ENCODE measurements at regions not wholly inside any gene's neighbourhood (a gene's known extent, or its start where the extent isn't known, plus 50 kb on each side); places are given as distances from the start of the nearest gene placed in this dataset.
A peak's percentile ranks its signal among the peaks of the same experiment; 100 is the strongest.

DNA sequence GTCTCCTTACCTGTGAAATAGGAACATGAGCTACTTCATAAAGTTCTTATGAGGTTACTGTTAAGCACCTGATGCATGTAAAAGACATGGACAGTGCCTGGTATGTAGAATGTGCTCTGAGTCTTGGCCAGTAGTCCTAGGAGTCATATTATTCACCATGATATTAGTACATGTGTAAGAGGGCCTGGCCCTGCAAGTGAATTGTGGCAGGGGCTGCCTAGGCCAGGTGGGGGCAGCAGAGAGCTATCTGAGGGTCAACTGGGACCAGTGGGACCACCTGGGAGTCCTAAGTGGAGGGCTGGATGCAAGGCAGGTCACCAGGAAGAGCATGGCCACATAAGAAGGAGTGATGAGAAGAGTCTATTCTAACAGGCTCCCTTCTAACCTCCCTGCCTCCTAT is 529.5 kb downstream of the SOX6 start:
- Histone ChIP-seq H3K27me3 (no peaks in the 10 kb centered on the region), H3K4me3 (no peak overlapping the region), H3K9me3 (replicated peaks in 1 of 3) (no peaks in the 10 kb centered on the region), H3K36me3 (replicated peaks in 1 of 2) (no peaks in the 10 kb centered on the region), H3K27ac (no peak overlapping the region), H3K4me1 (replicated peaks in 1 of 2) (peaks cover 0 to 9% of the 10 kb centered on the region in 2 donors)
- TF ChIP-seq POLR2A (IDR thresholded peaks at IDR 0.05): no peak
- TF ChIP-seq, protein P1, sequence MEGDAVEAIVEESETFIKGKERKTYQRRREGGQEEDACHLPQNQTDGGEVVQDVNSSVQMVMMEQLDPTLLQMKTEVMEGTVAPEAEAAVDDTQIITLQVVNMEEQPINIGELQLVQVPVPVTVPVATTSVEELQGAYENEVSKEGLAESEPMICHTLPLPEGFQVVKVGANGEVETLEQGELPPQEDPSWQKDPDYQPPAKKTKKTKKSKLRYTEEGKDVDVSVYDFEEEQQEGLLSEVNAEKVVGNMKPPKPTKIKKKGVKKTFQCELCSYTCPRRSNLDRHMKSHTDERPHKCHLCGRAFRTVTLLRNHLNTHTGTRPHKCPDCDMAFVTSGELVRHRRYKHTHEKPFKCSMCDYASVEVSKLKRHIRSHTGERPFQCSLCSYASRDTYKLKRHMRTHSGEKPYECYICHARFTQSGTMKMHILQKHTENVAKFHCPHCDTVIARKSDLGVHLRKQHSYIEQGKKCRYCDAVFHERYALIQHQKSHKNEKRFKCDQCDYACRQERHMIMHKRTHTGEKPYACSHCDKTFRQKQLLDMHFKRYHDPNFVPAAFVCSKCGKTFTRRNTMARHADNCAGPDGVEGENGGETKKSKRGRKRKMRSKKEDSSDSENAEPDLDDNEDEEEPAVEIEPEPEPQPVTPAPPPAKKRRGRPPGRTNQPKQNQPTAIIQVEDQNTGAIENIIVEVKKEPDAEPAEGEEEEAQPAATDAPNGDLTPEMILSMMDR (IDR thresholded peaks at IDR 0.05): peak; percentile 7 to 43 (median 36)
- DNase-seq: peak in 5 of 7 donors; percentile 25 to 59 (median 34)
- intact Hi-C loops (cut with DNase I): no loop called here

DNA sequence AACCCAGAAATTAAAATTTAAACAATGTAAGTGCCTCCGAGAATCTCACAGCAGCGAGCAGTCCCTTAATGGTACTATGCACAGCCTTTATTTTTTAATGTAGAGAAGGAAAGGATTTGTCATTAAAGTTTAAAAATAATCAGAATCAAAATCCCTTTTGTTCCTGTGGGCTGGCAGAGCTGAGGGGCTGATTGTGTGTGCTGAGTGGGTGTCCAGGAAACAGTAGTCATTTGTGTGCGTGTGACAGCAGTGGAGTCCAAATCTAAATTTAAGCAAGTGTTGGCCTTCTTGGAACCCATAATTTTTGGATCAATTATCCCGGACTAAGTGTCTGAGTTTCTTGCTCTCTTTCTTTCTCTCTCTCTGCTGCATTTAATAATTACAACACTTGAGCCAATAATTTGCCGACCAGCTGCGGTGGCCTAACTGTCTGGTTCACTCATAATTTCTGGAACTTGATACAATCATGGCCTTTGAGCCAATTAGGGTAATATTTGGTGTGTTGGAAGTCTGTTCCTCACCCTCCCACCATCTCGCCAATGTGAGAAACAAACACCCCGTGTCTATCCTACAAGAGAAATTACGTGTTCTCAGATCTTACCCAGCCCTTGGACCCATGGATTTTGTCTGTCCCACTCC is 528.0 kb downstream of the SOX6 start:
- TF ChIP-seq POLR2A (IDR thresholded peaks at IDR 0.05): no peak
- TF ChIP-seq, protein P1 (IDR thresholded peaks at IDR 0.05): no peak
- 80 to 86% (median 84%) methylated on average over 9 of the region's 9 CpGs for WGBS, 4 donors
- no peaks in the 10 kb centered on the region for H3K9me3 ChIP-seq (replicated peaks in 1 of 3)
- H3K4me3 ChIP-seq: no peak overlapping the region
- H3K27ac ChIP-seq: no peak overlapping the region
- intact Hi-C loops (cut with DNase I): no loop called here
- H3K27me3 ChIP-seq: no peaks in the 10 kb centered on the region
- H3K36me3 ChIP-seq (replicated peaks in 1 of 2): no peaks in the 10 kb centered on the region
- H3K4me1 ChIP-seq (replicated peaks in 1 of 2): peaks cover 0 to 9% of the 10 kb centered on the region in 2 donors
- no peak for DNase-seq

DNA sequence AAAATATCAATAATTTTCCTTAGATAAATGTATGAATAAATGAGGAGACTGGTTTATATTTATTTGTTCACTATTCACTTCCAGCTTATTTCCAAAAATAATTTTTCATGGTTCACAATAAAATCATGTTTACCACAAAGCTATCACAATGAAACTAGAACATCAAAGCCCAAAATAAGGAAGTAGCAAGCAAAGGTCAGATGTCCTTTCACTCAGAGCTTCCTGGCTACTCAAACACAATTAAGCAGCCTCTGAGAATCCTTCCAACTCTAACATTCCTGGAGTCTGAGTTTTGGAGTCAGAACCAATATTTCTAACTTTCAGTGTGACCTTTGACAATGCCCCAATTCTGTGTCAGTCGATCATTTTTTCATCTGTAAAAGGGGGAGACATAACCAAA is 527.0 kb downstream of the SOX6 start:
- Histone ChIP-seq H3K4me3 (no peak overlapping the region), H3K9me3 (replicated peaks in 1 of 3) (no peaks in the 10 kb centered on the region), H3K4me1 (replicated peaks in 1 of 2) (peaks cover 0 to 9% of the 10 kb centered on the region in 2 donors), H3K27ac (no peak overlapping the region), H3K27me3 (no peaks in the 10 kb centered on the region), H3K36me3 (replicated peaks in 1 of 2) (no peaks in the 10 kb centered on the region)
- no peak for TF ChIP-seq POLR2A (IDR thresholded peaks at IDR 0.05)
- TF ChIP-seq, protein P1 (IDR thresholded peaks at IDR 0.05): no peak
- 37 to 70% (median 51%) methylated on average over 1 of the region's 1 CpG for WGBS, 4 donors
- no peak for DNase-seq
- intact Hi-C loops (cut with DNase I): no loop called here

DNA sequence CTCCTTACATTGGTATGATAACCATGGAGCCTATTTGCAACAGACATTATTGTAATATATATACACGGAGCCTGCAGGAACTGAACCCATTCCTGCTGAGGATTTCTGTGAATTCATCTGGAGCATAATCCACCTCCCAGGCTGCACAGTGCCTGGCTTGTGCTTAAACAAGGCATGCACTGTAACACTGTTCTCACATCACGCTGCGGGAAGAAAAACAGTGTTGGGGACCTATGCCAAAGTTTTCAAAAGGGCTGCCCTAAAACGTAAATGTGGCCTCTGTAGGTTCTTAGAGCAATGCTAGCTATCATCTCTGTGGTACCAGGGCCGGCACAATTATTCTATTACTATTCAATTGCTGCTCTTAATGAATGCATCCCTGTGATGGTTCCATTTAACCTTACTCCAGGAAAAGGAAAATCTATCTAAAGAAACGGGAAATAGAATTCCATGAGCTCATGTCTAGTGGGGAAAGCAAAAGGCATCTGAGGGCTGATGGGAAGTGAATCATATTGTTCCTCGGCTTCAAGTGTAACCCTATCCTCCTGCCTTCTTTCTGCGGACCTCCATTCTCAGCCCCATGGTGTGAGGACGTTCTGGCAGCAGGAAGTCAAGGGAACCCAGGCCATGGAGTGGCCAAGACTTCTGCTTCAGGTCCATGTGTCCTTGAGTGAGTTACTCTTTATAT is 525.5 kb downstream of the SOX6 start:
- intact Hi-C loops (cut with DNase I): no loop called here
- Histone ChIP-seq H3K36me3 (replicated peaks in 1 of 2) (no peaks in the 10 kb centered on the region), H3K9me3 (replicated peaks in 1 of 3) (no peaks in the 10 kb centered on the region), H3K27me3 (no peaks in the 10 kb centered on the region), H3K4me1 (replicated peaks in 1 of 2) (peaks cover 0 to 9% of the 10 kb centered on the region in 2 donors), H3K4me3 (no peak overlapping the region), H3K27ac (no peak overlapping the region)
- TF ChIP-seq, protein P1 (IDR thresholded peaks at IDR 0.05): no peak
- TF ChIP-seq POLR2A (IDR thresholded peaks at IDR 0.05): no peak
- 80 to 88% (median 84%) methylated on average over 8 to 9 of the region's 9 CpGs for WGBS, 4 donors
- DNase-seq: no peak
